ENCODE measurements at regions not wholly inside any gene's neighbourhood (a gene's known extent, or its start where the extent isn't known, plus 50 kb on each side); places are given as distances from the start of the nearest gene placed in this dataset.
"Not testable (repeated sequence)": the region's sequence is repeated elsewhere in the genome, so short reads cannot be mapped to it uniquely, and the experiment has no call there.

DNA sequence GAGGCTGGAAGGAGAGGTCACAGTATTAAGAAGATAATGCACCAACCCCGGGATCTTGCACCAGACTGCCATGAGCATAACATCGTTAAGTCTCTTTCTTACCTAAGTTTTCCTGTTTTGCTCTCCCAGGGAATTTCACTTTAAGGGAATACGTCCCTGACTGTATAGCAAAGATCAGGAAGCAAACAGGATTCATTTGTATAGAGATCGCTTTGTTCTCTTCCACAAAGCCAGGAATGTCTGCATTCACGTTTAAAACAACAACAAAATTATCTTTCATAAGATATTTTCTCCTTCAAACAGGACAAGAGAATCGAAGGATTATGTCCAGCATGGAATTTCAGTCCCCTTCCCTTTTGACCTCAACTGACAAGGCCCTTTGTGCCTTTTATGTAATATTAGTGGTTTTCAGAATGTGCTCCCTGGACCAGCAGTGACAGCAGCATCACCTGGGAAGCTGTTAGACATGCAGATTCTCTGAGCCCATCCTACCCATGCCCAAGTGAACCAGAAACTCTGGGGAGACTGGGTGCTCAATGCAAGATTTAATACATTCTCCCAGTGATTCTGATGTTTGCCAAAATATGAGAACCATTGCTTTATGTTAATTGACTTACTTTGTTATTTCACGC is 286.3 kb downstream of the FGFR2 start:
- no peak for DNase-seq

GRCh38 chr10:121312587-121312986 is 285.7 kb downstream of the FGFR2 start:
- no peak for DNase-seq

- no peak for DNase-seq
Observed at GRCh38 chr10:121313119-121313875, 284.9 kb downstream of the FGFR2 start.

- no peak for DNase-seq
Observed at GRCh38 chr10:121316432-121316831, 281.8 kb downstream of the FGFR2 start.

DNA sequence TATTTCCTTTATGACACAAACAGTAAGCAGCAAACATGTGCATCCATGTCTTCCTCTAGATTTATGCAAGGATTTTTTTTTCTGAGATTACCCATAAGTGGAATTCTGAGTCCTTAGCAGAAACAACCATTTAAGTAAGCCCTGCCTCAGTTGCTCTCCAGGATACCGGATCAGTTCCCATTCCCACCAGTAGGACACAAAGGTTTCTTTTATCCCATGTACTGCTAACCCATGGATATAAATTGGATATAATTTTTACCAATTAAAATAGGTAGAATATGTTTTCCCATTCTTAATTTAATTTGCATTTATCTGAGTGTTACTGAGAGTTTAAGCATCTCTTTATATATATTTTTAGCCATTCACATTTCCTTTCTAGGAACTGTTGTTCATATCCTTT is 280.9 kb downstream of the FGFR2 start:
- no peak for DNase-seq

- no peak for DNase-seq
Observed at GRCh38 chr10:121322046-121322445, 276.2 kb downstream of the FGFR2 start.

- DNase-seq, result no peak
Observed at GRCh38 chr10:121322776-121323175, 275.5 kb downstream of the FGFR2 start.

GRCh38 chr10:121323443-121323842 is 274.8 kb downstream of the FGFR2 start:
- no peak for DNase-seq

- DNase-seq, result no peak
Observed at GRCh38 chr10:121324678-121325213, 273.5 kb downstream of the FGFR2 start.

DNA sequence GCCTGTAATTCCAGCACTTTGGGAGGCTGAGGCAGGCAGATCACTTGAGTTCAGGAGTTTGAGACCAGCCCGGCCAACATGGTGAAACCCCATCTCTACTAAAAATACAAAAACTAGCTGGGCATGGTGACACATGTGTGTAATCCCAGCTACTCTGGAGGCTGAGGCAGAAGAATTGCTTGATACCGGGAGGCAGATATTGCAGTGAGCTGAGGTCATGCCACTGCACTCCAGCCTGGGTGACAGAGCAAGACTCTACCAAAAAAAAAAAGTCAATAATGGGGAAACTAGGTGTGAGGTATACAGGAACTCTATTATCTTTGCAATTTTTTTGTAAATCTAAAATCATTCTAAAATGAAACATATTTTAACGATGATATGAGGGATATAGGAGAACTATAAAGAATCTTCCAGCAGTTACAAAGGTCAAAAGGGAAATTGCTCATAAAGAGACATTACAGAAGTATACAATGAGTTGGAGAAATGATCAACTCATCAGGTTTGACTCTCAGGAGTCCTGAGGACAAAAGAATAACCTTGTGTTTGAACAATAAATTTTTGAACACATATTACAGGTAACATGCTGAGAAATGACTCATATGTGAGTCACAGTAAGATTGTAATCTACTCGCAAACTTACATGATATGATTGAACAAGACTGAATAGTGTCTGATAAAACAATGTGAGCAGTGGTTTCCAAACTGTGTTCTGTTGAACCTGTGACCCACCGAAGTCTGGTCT is 272.6 kb downstream of the FGFR2 start:
- no peak for DNase-seq

GRCh38 chr10:121326905-121327304 is 271.3 kb downstream of the FGFR2 start:
- DNase-seq, result no peak

- DNase-seq, result no peak
Observed at GRCh38 chr10:121327727-121328126, 270.5 kb downstream of the FGFR2 start.

DNA sequence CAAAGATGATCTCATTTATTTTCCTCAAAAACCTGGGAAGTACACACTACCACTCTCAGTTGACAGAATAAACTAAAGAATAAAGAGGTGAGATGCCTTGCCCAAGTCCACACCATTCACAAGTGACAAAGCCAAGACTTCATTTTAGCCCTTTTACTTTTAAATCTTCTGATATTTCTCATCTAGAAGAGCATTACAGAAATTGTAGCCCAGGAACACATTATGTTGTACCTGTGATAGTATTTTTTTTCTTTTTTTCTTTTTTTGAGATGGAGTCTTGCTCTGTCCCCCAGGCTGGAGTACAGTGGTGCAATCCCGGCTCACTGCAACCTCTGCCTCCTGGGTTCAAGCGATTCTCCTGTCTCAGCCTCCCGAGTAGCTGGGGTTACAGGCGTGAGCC is 268.6 kb downstream of the FGFR2 start:
- DNase-seq, result not testable (repeated sequence)

GRCh38 chr10:121330563-121330962 is 267.7 kb downstream of the FGFR2 start:
- DNase-seq, result no peak

- no peak for DNase-seq
Observed at GRCh38 chr10:121332353-121332752, 265.9 kb downstream of the FGFR2 start.

- DNase-seq, result no peak
Observed at GRCh38 chr10:121332829-121333765, 265.1 kb downstream of the FGFR2 start.

DNA sequence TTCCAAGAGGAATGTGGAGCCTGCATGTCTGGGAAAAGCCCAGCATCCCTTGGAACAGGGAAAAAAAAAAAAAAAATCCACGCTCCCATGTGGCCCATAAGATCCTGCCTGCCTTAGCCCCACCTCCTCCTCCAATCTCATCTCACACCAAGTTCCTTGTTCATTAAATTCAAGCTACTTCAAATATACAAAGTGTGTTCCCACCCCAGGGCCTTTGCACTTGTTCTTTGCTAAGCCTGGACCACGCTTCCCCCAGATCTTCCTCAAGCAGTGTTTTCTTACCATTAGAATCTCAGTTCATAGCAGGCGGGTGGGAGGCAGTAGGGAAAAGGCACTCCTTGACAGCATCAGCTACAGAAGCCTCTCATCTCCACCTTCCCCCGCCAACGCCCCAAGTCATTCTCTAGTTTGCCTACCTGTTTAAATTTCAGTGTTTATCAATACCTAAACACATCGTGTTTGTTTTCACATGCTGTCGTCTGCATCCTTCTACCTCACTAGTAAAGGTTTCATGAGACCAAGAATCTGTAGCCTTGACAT is 262.8 kb downstream of the FGFR2 start:
- DNase-seq, result no peak

GRCh38 chr10:121337427-121337826 is 260.8 kb downstream of the FGFR2 start:
- DNase-seq, result no peak

GRCh38 chr10:121338206-121338980 is 259.9 kb downstream of the FGFR2 start:
- no peak for DNase-seq

DNA sequence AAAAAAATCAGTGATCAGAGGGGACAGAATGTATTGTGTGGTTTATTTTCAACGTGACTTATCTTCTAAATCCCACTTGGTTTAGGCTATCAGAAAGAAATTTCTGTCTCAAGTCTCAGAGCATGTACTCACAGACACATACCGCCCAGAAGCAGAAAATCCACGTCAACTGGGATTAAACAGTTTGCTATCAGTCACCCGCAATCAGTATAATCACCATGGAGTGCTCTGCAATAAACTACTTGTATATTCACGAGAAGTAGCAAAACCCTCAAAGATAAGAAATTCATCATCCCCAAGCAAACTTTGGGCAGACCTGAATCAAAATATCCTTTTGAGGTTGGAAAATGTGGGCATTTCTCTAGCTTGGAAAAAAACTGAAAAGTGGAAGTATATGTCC is 259.1 kb downstream of the FGFR2 start:
- no peak for DNase-seq

GRCh38 chr10:121340271-121340831 is 257.9 kb downstream of the FGFR2 start:
- no peak for DNase-seq

Data from NCI-H510A (cell line).